CD4-positive, alpha-beta T cell (primary cell): ENCODE measurements at regions not wholly inside any gene's neighbourhood (a gene's known extent, or its start where the extent isn't known, plus 50 kb on each side); places are given as distances from the start of the nearest gene placed in this dataset.

Experiments used
- ATAC-seq: fragments of 200-7000 bp; cut with Tn5 transposase; one replicate; pipeline ENCODE4 v1.10.0; 2022; ENCODE audit warnings: mild to moderate bottlenecking; ENCODE audit not compliant: poor library complexity
- CTCF ChIA-PET: fragments of 350-600 bp; sonication (Branson Sonifier 250); formaldehyde crosslinking; loops from one replicate; lab custom pipeline; 2021; ENCODE audit warnings: antibody characterized with exemption, inconsistent platforms; lab: Charles Lee
- POLR2A ChIA-PET: fragments of 350-600 bp; sonication (Branson Sonifier 250); formaldehyde crosslinking; loops from one replicate; lab custom pipeline; 2021; ENCODE audit warnings: antibody characterized with exemption, inconsistent platforms; lab: Charles Lee
- DNase-seq, 14 experiments: peaks; one replicate each; pipeline ENCODE4 v3.0.0-alpha.2; 2013 to 2020; ENCODE audit warnings: mixed read lengths in 2 of 14
- H3K27ac ChIP-seq, 2 donors: one replicate each; pipeline versions ENCODE4 v1.5.1 to v1.7.0; 2013; ENCODE audit warnings: low read length in 2 of 2, low read depth in 1 of 2, mild to moderate bottlenecking in 1 of 2
- H3K27me3 ChIP-seq, 2 experiments: 1 replicate in 1 of 2; 2 replicates in 1 of 2; pipeline versions ENCODE4 v1.6.1 to v1.7.0; 2013; ENCODE audit warnings: low read length in 2 of 2, control low read depth in 1 of 2, mild to moderate bottlenecking in 1 of 2, moderate library complexity in 1 of 2; ENCODE audit not compliant: insufficient read depth in 2 of 2, control insufficient read depth in 1 of 2
- H3K36me3 ChIP-seq: one replicate; pipeline ENCODE4 v1.6.1; 2013; ENCODE audit warnings: low read length, control low read depth; ENCODE audit not compliant: insufficient read depth
- H3K4me1 ChIP-seq: one replicate; pipeline ENCODE4 v1.6.1; 2013; ENCODE audit warnings: low read length, control low read depth; ENCODE audit not compliant: insufficient read depth
- H3K4me3 ChIP-seq: one replicate; pipeline ENCODE4 v1.5.1; 2013; ENCODE audit warnings: mild to moderate bottlenecking, low read length, moderate library complexity
- H3K9me3 ChIP-seq, 2 experiments: 1 replicate in 1 of 2; 2 replicates in 1 of 2; pipeline versions ENCODE4 v1.6.1 to v1.7.0; 2013; ENCODE audit warnings: low read length in 2 of 2, mild to moderate bottlenecking in 2 of 2, control low read depth in 1 of 2, moderate library complexity in 1 of 2; ENCODE audit not compliant: control insufficient read depth in 1 of 2, insufficient read depth in 1 of 2
- H3K27ac Mint-ChIP-seq: one replicate; pipeline ENCODE4 v1.8.0; 2020; ENCODE audit warnings: mixed read lengths
- H3K27me3 Mint-ChIP-seq: one replicate; pipeline ENCODE4 v1.8.0; 2021; ENCODE audit warnings: mixed read lengths
- H3K36me3 Mint-ChIP-seq: one replicate; pipeline ENCODE4 v1.8.0; 2021; ENCODE audit warnings: low read depth, mixed read lengths
- H3K4me1 Mint-ChIP-seq: one replicate; pipeline ENCODE4 v1.8.0; 2021; ENCODE audit warnings: low read depth, mixed read lengths
- H3K4me3 Mint-ChIP-seq: one replicate; pipeline ENCODE4 v1.8.0; 2020; ENCODE audit warnings: mild to moderate bottlenecking, mixed read lengths
- H3K9me3 Mint-ChIP-seq: one replicate; pipeline ENCODE4 v1.8.0; 2020; ENCODE audit warnings: mixed read lengths
- intact Hi-C, 2 experiments: fragments of 100-400 bp; cut with DNase I in 1 of 2; cut with micrococcal nuclease in 1 of 2; formaldehyde crosslinking; loops; one replicate each; pipeline versions ENCODE4 v1.15.1 to v1.9.0; 2023 to 2025; cut with DNase I, micrococcal nuclease
- TF ChIP-seq, protein P1 (sequence below): fragments of 200-600 bp; IDR thresholded peaks from one replicate; pipeline ENCODE4 v1.8.0; 2022; ENCODE audit warnings: antibody characterized with exemption, mild to moderate bottlenecking

DNA sequence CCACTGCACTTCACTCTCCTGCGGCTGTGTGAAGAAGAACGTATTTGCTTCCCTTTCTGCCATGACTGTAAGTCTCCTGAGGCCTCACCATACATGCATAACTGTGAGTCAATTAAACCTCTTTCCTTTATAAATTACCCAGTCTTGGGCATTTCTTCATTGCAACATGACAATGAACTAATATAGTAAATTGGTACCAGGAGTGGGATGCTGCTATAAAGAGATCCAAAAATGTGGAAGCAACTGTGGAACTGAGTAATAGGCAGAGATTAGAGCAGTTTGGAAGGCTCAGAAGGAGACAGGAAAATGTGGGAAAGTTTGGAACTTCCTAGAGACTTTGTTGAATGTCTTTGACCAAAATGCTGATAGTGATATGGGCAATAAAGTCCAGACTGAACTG, 1907.9 kb downstream of the MRPL39 start:
- H3K4me1 Mint-ChIP-seq: no peaks in the 10 kb centered on the region
- Histone ChIP-seq H3K4me1 (no peaks in the 10 kb centered on the region), H3K9me3 (peaks cover 8 to 12% of the 10 kb centered on the region in 2 experiments), H3K27ac (no peak overlapping the region), H3K36me3 (no peaks in the 10 kb centered on the region), H3K4me3 (no peak overlapping the region), H3K27me3 (no peaks in the 10 kb centered on the region)
- peaks cover 9% of the 10 kb centered on the region for H3K9me3 Mint-ChIP-seq
- H3K36me3 Mint-ChIP-seq: no peaks in the 10 kb centered on the region
- ChIA-PET POLR2A (no interaction called here), CTCF (no interaction called here)
- ATAC-seq (no peak), DNase-seq (no peak)
- H3K27me3 Mint-ChIP-seq: no peaks in the 10 kb centered on the region
- intact Hi-C loops: no loop called here
- TF ChIP-seq, protein P1, sequence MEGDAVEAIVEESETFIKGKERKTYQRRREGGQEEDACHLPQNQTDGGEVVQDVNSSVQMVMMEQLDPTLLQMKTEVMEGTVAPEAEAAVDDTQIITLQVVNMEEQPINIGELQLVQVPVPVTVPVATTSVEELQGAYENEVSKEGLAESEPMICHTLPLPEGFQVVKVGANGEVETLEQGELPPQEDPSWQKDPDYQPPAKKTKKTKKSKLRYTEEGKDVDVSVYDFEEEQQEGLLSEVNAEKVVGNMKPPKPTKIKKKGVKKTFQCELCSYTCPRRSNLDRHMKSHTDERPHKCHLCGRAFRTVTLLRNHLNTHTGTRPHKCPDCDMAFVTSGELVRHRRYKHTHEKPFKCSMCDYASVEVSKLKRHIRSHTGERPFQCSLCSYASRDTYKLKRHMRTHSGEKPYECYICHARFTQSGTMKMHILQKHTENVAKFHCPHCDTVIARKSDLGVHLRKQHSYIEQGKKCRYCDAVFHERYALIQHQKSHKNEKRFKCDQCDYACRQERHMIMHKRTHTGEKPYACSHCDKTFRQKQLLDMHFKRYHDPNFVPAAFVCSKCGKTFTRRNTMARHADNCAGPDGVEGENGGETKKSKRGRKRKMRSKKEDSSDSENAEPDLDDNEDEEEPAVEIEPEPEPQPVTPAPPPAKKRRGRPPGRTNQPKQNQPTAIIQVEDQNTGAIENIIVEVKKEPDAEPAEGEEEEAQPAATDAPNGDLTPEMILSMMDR: no peak
- H3K4me3 Mint-ChIP-seq: no peak overlapping the region
- H3K27ac Mint-ChIP-seq: no peak overlapping the region

DNA sequence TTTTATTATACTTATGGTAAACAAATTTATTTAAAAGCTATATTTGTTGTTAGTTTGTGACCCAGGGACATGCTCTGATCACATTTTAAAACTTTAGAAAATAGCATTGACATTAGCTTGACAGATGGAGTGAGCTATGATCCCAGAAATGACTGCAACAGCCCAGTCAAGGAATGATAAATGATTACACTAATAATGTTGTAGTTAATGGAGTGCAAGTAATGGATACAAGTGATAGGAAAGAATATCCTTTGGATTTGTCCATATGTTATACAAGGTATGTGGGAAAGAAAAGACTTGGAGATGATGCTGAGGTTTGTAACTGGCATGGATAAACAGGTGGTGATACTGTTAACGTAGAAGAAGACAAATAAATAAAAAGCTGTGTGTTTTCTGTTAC, 1908.7 kb downstream of the MRPL39 start:
- CTCF ChIA-PET: no interaction called here
- no peaks in the 10 kb centered on the region for H3K36me3 Mint-ChIP-seq
- no peaks in the 10 kb centered on the region for H3K4me1 Mint-ChIP-seq
- no peak overlapping the region for H3K27ac ChIP-seq
- H3K4me1 ChIP-seq: no peaks in the 10 kb centered on the region
- peaks cover 9% of the 10 kb centered on the region for H3K9me3 Mint-ChIP-seq
- H3K27ac Mint-ChIP-seq: no peak overlapping the region
- TF ChIP-seq, protein P1: no peak
- POLR2A ChIA-PET: no interaction called here
- H3K27me3 Mint-ChIP-seq: no peaks in the 10 kb centered on the region
- H3K4me3 Mint-ChIP-seq: no peak overlapping the region
- no peak overlapping the region for H3K4me3 ChIP-seq
- ATAC-seq (no peak), DNase-seq (no peak)
- intact Hi-C loops: no loop called here
- no peaks in the 10 kb centered on the region for H3K36me3 ChIP-seq
- H3K9me3 ChIP-seq: peaks cover 8 to 12% of the 10 kb centered on the region in 2 experiments
- no peaks in the 10 kb centered on the region for H3K27me3 ChIP-seq

DNA sequence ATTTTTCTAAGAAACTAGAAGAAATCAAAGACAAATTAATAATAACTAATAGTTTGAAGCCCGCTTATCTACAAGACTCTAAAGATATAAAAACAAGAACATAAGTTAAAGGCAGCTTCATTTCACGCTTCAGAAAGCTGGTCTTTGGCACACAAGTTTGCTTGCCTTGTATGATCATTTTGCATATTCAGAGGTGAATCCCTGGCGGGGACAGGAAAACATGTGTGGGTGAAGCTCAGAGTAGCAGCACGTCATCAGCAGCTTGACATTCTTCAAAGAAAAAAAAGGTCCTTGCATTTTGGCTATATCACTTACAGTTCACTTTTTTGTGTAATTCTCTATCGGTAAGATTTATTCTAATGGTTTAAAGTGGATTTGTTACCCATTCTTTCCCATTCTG, 1911.8 kb downstream of the MRPL39 start:
- Histone ChIP-seq H3K9me3 (peaks cover 5 to 12% of the 10 kb centered on the region in 2 experiments), H3K27ac (no peak overlapping the region), H3K36me3 (no peaks in the 10 kb centered on the region), H3K4me3 (no peak overlapping the region), H3K27me3 (no peaks in the 10 kb centered on the region), H3K4me1 (no peaks in the 10 kb centered on the region)
- TF ChIP-seq, protein P1: no peak
- Mint-ChIP-seq H3K4me1 (no peaks in the 10 kb centered on the region), H3K4me3 (no peak overlapping the region), H3K27me3 (no peaks in the 10 kb centered on the region), H3K27ac (no peak overlapping the region), H3K36me3 (no peaks in the 10 kb centered on the region), H3K9me3 (peaks cover 3% of the 10 kb centered on the region)
- ChIA-PET POLR2A (no interaction called here), CTCF (no interaction called here)
- DNase-seq (no peak), ATAC-seq (no peak)
- intact Hi-C loops: no loop called here
